Stimulated activated CD4-positive, alpha-beta T cell treated with anti-CD3 and anti-CD28 coated beads, Interleukin-15, amount 100 ng/mL, for 48 hours (primary cell): ENCODE measurements at regions not wholly inside any gene's neighbourhood (a gene's known extent, or its start where the extent isn't known, plus 50 kb on each side); places are given as distances from the start of the nearest gene placed in this dataset.
"Not testable (repeated sequence)": the region's sequence is repeated elsewhere in the genome, so short reads cannot be mapped to it uniquely, and the experiment has no call there.

Experiments
- DNase-seq, 2 donors: peaks; one replicate each; pipeline ENCODE4 v3.0.0-alpha.2; 2020; ENCODE audit warnings: low read depth in 2 of 2

GRCh38 chr12:31906557-31907301 is 52.5 kb upstream of the RESF1 start:
- no peak for DNase-seq

GRCh38 chr12:31903025-31903424 is 56.2 kb upstream of the RESF1 start:
- DNase-seq, result no peak

GRCh38 chr12:31900271-31900670 is 58.9 kb upstream of the RESF1 start:
- DNase-seq, result no peak

- DNase-seq, result no peak
These were observed 60.1 kb upstream of the RESF1 start for GRCh38 chr12:31899109-31899508.

GRCh38 chr12:31897781-31898503 is 61.3 kb upstream of the RESF1 start:
- no peak for DNase-seq

- DNase-seq, result not testable (repeated sequence)
These were observed 62.1 kb upstream of the RESF1 start for GRCh38 chr12:31897092-31897491.

- DNase-seq, result peak; percentile 79 to 85
These were observed 62.6 kb upstream of the RESF1 start for GRCh38 chr12:31896514-31897039.

GRCh38 chr12:31895449-31896150 is 63.6 kb upstream of the RESF1 start:
- DNase-seq, result no peak

- no peak for DNase-seq
These were observed 68.6 kb upstream of the RESF1 start for GRCh38 chr12:31890295-31891285.

- no peak for DNase-seq
These were observed 72.0 kb upstream of the RESF1 start for GRCh38 chr12:31887109-31887811.

GRCh38 chr12:31882682-31883081 is 76.5 kb upstream of the RESF1 start:
- DNase-seq, result not testable (repeated sequence)

- no peak for DNase-seq
These were observed 78.9 kb upstream of the RESF1 start for GRCh38 chr12:31880340-31880739.

- no peak for DNase-seq
These were observed 81.3 kb upstream of the RESF1 start for GRCh38 chr12:31877884-31878283.

- DNase-seq, result no peak
These were observed 82.4 kb upstream of the RESF1 start for GRCh38 chr12:31876568-31877424.

GRCh38 chr12:31875609-31875964 is 83.6 kb upstream of the RESF1 start:
- DNase-seq, result no peak

GRCh38 chr12:31874961-31875608 is 84.1 kb upstream of the RESF1 start:
- DNase-seq, result peak; percentile 47 to 56

GRCh38 chr12:31872831-31873604 is 86.2 kb upstream of the RESF1 start:
- no peak for DNase-seq

- DNase-seq, result no peak
These were observed 89.2 kb upstream of the RESF1 start for GRCh38 chr12:31869972-31870371.
